ENCODE measurements at regions not wholly inside any gene's neighbourhood (a gene's known extent, or its start where the extent isn't known, plus 50 kb on each side); places are given as distances from the start of the nearest gene placed in this dataset.

GRCh38 chr2:6506361-6506794 lies 359.3 kb downstream of the CMPK2 start:
- Mint-ChIP-seq H3K4me1 (no peaks in the 10 kb centered on the region), H3K4me3 (no peak overlapping the region), H3K9me3 (no peaks in the 10 kb centered on the region), H3K27me3 (no peaks in the 10 kb centered on the region), H3K27ac (no peak overlapping the region), H3K36me3 (ENCODE audit: low read depth) (no peaks in the 10 kb centered on the region)
- DNase-seq = no peak
- intact Hi-C loops (cut with micrococcal nuclease) = no loop called here

GRCh38 chr2:6506859-6507258 lies 358.8 kb downstream of the CMPK2 start:
- Mint-ChIP-seq H3K36me3 (ENCODE audit: low read depth) (no peaks in the 10 kb centered on the region), H3K4me3 (no peak overlapping the region), H3K9me3 (no peaks in the 10 kb centered on the region), H3K27ac (no peak overlapping the region), H3K27me3 (no peaks in the 10 kb centered on the region), H3K4me1 (no peaks in the 10 kb centered on the region)
- no peak for DNase-seq
- intact Hi-C loops (cut with micrococcal nuclease) = no loop called here

GRCh38 chr2:6510532-6510931 lies 355.2 kb downstream of the CMPK2 start:
- Mint-ChIP-seq H3K9me3 (no peaks in the 10 kb centered on the region), H3K4me3 (no peak overlapping the region), H3K36me3 (ENCODE audit: low read depth) (no peaks in the 10 kb centered on the region), H3K27ac (no peak overlapping the region), H3K4me1 (no peaks in the 10 kb centered on the region), H3K27me3 (no peaks in the 10 kb centered on the region)
- intact Hi-C loops (cut with micrococcal nuclease) = no loop called here
- DNase-seq = no peak

GRCh38 chr2:6512589-6512988 lies 353.1 kb downstream of the CMPK2 start:
- no peak overlapping the region for H3K4me3 Mint-ChIP-seq
- H3K27me3 Mint-ChIP-seq = no peaks in the 10 kb centered on the region
- intact Hi-C loops (cut with micrococcal nuclease) = no loop called here
- H3K27ac Mint-ChIP-seq = no peak overlapping the region
- no peaks in the 10 kb centered on the region for H3K4me1 Mint-ChIP-seq
- no peaks in the 10 kb centered on the region for H3K9me3 Mint-ChIP-seq
- no peaks in the 10 kb centered on the region for H3K36me3 Mint-ChIP-seq (ENCODE audit: low read depth)
- DNase-seq = no peak

GRCh38 chr2:6516674-6517073 lies 349.0 kb downstream of the CMPK2 start:
- Mint-ChIP-seq H3K4me1 (no peaks in the 10 kb centered on the region), H3K27ac (no peak overlapping the region), H3K9me3 (no peaks in the 10 kb centered on the region), H3K4me3 (no peak overlapping the region), H3K36me3 (ENCODE audit: low read depth) (no peaks in the 10 kb centered on the region), H3K27me3 (no peaks in the 10 kb centered on the region)
- intact Hi-C loops (cut with micrococcal nuclease) = no loop called here
- no peak for DNase-seq

- no peak for DNase-seq
- Mint-ChIP-seq H3K27me3 (no peaks in the 10 kb centered on the region), H3K4me3 (no peak overlapping the region), H3K27ac (no peak overlapping the region), H3K36me3 (ENCODE audit: low read depth) (no peaks in the 10 kb centered on the region), H3K4me1 (no peaks in the 10 kb centered on the region), H3K9me3 (no peaks in the 10 kb centered on the region)
- intact Hi-C loops (cut with micrococcal nuclease) = no loop called here
These were observed 347.3 kb downstream of the CMPK2 start for GRCh38 chr2:6518361-6518760.

- no peak for DNase-seq
- Mint-ChIP-seq H3K36me3 (ENCODE audit: low read depth) (no peaks in the 10 kb centered on the region), H3K27ac (no peak overlapping the region), H3K4me3 (no peak overlapping the region), H3K4me1 (no peaks in the 10 kb centered on the region), H3K27me3 (no peaks in the 10 kb centered on the region), H3K9me3 (no peaks in the 10 kb centered on the region)
- intact Hi-C loops (cut with micrococcal nuclease) = no loop called here
These were observed 342.2 kb downstream of the CMPK2 start for GRCh38 chr2:6523476-6523875.

GRCh38 chr2:6524691-6525474 lies 340.8 kb downstream of the CMPK2 start:
- intact Hi-C loops (cut with micrococcal nuclease) = no loop called here
- H3K4me3 Mint-ChIP-seq = no peak overlapping the region
- no peak for DNase-seq
- no peaks in the 10 kb centered on the region for H3K9me3 Mint-ChIP-seq
- H3K36me3 Mint-ChIP-seq (ENCODE audit: low read depth) = no peaks in the 10 kb centered on the region
- H3K27me3 Mint-ChIP-seq = no peaks in the 10 kb centered on the region
- H3K4me1 Mint-ChIP-seq = no peaks in the 10 kb centered on the region
- no peak overlapping the region for H3K27ac Mint-ChIP-seq

GRCh38 chr2:6525475-6525964 lies 340.2 kb downstream of the CMPK2 start:
- Mint-ChIP-seq H3K4me3 (no peak overlapping the region), H3K4me1 (no peaks in the 10 kb centered on the region), H3K36me3 (ENCODE audit: low read depth) (no peaks in the 10 kb centered on the region), H3K9me3 (no peaks in the 10 kb centered on the region), H3K27ac (no peak overlapping the region), H3K27me3 (no peaks in the 10 kb centered on the region)
- intact Hi-C loops (cut with micrococcal nuclease) = no loop called here
- DNase-seq = no peak

GRCh38 chr2:6526093-6526824 lies 339.4 kb downstream of the CMPK2 start:
- Mint-ChIP-seq H3K4me1 (no peaks in the 10 kb centered on the region), H3K4me3 (no peak overlapping the region), H3K27me3 (no peaks in the 10 kb centered on the region), H3K9me3 (no peaks in the 10 kb centered on the region), H3K36me3 (ENCODE audit: low read depth) (no peaks in the 10 kb centered on the region), H3K27ac (no peak overlapping the region)
- no peak for DNase-seq
- intact Hi-C loops (cut with micrococcal nuclease) = no loop called here

- H3K4me3 Mint-ChIP-seq = no peak overlapping the region
- peaks cover 3% of the 10 kb centered on the region for H3K27me3 Mint-ChIP-seq
- H3K27ac Mint-ChIP-seq = no peak overlapping the region
- H3K4me1 Mint-ChIP-seq = no peaks in the 10 kb centered on the region
- no peaks in the 10 kb centered on the region for H3K9me3 Mint-ChIP-seq
- no peak for DNase-seq
- H3K36me3 Mint-ChIP-seq (ENCODE audit: low read depth) = no peaks in the 10 kb centered on the region
- intact Hi-C loops (cut with micrococcal nuclease) = no loop called here
These were observed 334.4 kb downstream of the CMPK2 start for GRCh38 chr2:6531304-6531703.

GRCh38 chr2:6535572-6535971 lies 330.1 kb downstream of the CMPK2 start:
- Mint-ChIP-seq H3K27me3 (peaks cover 6% of the 10 kb centered on the region), H3K27ac (no peak overlapping the region), H3K36me3 (ENCODE audit: low read depth) (no peaks in the 10 kb centered on the region), H3K4me3 (no peak overlapping the region), H3K4me1 (no peaks in the 10 kb centered on the region), H3K9me3 (no peaks in the 10 kb centered on the region)
- DNase-seq = no peak
- intact Hi-C loops (cut with micrococcal nuclease) = no loop called here

GRCh38 chr2:6538607-6539006 lies 327.1 kb downstream of the CMPK2 start:
- intact Hi-C loops (cut with micrococcal nuclease) = no loop called here
- Mint-ChIP-seq H3K36me3 (ENCODE audit: low read depth) (no peaks in the 10 kb centered on the region), H3K27me3 (peaks cover 4% of the 10 kb centered on the region), H3K4me1 (no peaks in the 10 kb centered on the region), H3K9me3 (no peaks in the 10 kb centered on the region), H3K27ac (no peak overlapping the region), H3K4me3 (no peak overlapping the region)
- DNase-seq = no peak

- no peaks in the 10 kb centered on the region for H3K9me3 Mint-ChIP-seq
- intact Hi-C loops (cut with micrococcal nuclease) = no loop called here
- no peaks in the 10 kb centered on the region for H3K27me3 Mint-ChIP-seq
- DNase-seq = no peak
- H3K4me3 Mint-ChIP-seq = no peak overlapping the region
- no peaks in the 10 kb centered on the region for H3K4me1 Mint-ChIP-seq
- no peaks in the 10 kb centered on the region for H3K36me3 Mint-ChIP-seq (ENCODE audit: low read depth)
- no peak overlapping the region for H3K27ac Mint-ChIP-seq
These were observed 320.4 kb downstream of the CMPK2 start for GRCh38 chr2:6545336-6545735.

Measured in activated CD4-positive, alpha-beta T cell treated with anti-CD3 and anti-CD28 coated beads, Interleukin-2, amount 10 ng/mL, durations not matched to agents 24 days and 14 days (primary cell).